Memory B cell (primary cell): ENCODE measurements at regions not wholly inside any gene's neighbourhood (a gene's known extent, or its start where the extent isn't known, plus 50 kb on each side); places are given as distances from the start of the nearest gene placed in this dataset.

Experiments used
- ATAC-seq: fragments of 150-1000 bp; cut with Tn5 transposase; 2 replicates; pipeline ENCODE4 v1.10.0; 2021; ENCODE audit warnings: low read depth, mild to moderate bottlenecking, moderate library complexity
- DNase-seq, 2 donors: peaks; one replicate each; pipeline ENCODE4 v3.0.0; 2022; ENCODE audit warnings: low spot score in 2 of 2
- H3K27ac Mint-ChIP-seq: one replicate; pipeline ENCODE4 v1.8.0; 2022; ENCODE audit warnings: mild to moderate bottlenecking, moderate library complexity, mixed read lengths
- H3K27me3 Mint-ChIP-seq: one replicate; pipeline ENCODE4 v1.8.0; 2022; ENCODE audit warnings: mixed read lengths
- H3K36me3 Mint-ChIP-seq: one replicate; pipeline ENCODE4 v1.8.0; 2022; ENCODE audit warnings: mild to moderate bottlenecking, mixed read lengths
- H3K4me1 Mint-ChIP-seq: one replicate; pipeline ENCODE4 v1.8.0; 2022; ENCODE audit warnings: mixed read lengths
- H3K4me3 Mint-ChIP-seq: one replicate; pipeline ENCODE4 v1.8.0; 2022; ENCODE audit warnings: mild to moderate bottlenecking, moderate library complexity, mixed read lengths
- H3K9me3 Mint-ChIP-seq: one replicate; pipeline ENCODE4 v1.8.0; 2022; ENCODE audit warnings: mixed read lengths

GRCh38 chr20:21867811-21868210 is 162.3 kb downstream of the PAX1 start:
- Mint-ChIP-seq H3K36me3 (no peaks in the 10 kb centered on the region), H3K9me3 (peaks cover 5% of the 10 kb centered on the region), H3K27ac (no peak overlapping the region), H3K27me3 (no peaks in the 10 kb centered on the region), H3K4me1 (no peaks in the 10 kb centered on the region), H3K4me3 (no peak overlapping the region)
- ATAC-seq = no peak
- no peak for DNase-seq

GRCh38 chr20:21867353-21867752 is 161.9 kb downstream of the PAX1 start:
- Mint-ChIP-seq H3K4me1 (no peaks in the 10 kb centered on the region), H3K27ac (no peak overlapping the region), H3K36me3 (no peaks in the 10 kb centered on the region), H3K4me3 (no peak overlapping the region), H3K9me3 (peaks cover 6% of the 10 kb centered on the region), H3K27me3 (no peaks in the 10 kb centered on the region)
- DNase-seq = no peak
- ATAC-seq = no peak

GRCh38 chr20:21862956-21863355 is 157.5 kb downstream of the PAX1 start:
- Mint-ChIP-seq H3K4me3 (no peak overlapping the region), H3K9me3 (peaks cover 11% of the 10 kb centered on the region)

GRCh38 chr20:21862259-21862946 is 156.9 kb downstream of the PAX1 start:
- H3K27me3 Mint-ChIP-seq = no peaks in the 10 kb centered on the region
- peaks cover 13% of the 10 kb centered on the region for H3K9me3 Mint-ChIP-seq

More at GRCh38 chr20:21862956-21863355, 157.5 kb downstream of the PAX1 start:
- no peak overlapping the region for H3K27ac Mint-ChIP-seq
- no peaks in the 10 kb centered on the region for H3K27me3 Mint-ChIP-seq
- H3K4me1 Mint-ChIP-seq = no peaks in the 10 kb centered on the region
- no peak for DNase-seq
- ATAC-seq = no peak
- H3K36me3 Mint-ChIP-seq = no peaks in the 10 kb centered on the region

GRCh38 chr20:21840991-21841390 is 135.5 kb downstream of the PAX1 start:
- no peak for ATAC-seq
- Mint-ChIP-seq H3K27me3 (no peaks in the 10 kb centered on the region), H3K27ac (no peak overlapping the region), H3K9me3 (peaks cover 5% of the 10 kb centered on the region), H3K36me3 (no peaks in the 10 kb centered on the region), H3K4me1 (no peaks in the 10 kb centered on the region), H3K4me3 (no peak overlapping the region)
- DNase-seq = no peak

More at GRCh38 chr20:21862259-21862946, 156.9 kb downstream of the PAX1 start:
- H3K27ac Mint-ChIP-seq = no peak overlapping the region
- no peaks in the 10 kb centered on the region for H3K36me3 Mint-ChIP-seq
- H3K4me3 Mint-ChIP-seq = no peak overlapping the region
- DNase-seq = no peak
- no peaks in the 10 kb centered on the region for H3K4me1 Mint-ChIP-seq
- no peak for ATAC-seq

GRCh38 chr20:21839982-21840381 is 134.5 kb downstream of the PAX1 start:
- H3K27ac Mint-ChIP-seq = no peak overlapping the region
- no peaks in the 10 kb centered on the region for H3K4me1 Mint-ChIP-seq
- no peak overlapping the region for H3K4me3 Mint-ChIP-seq
- DNase-seq (no peak), ATAC-seq (no peak)
- peaks cover 3% of the 10 kb centered on the region for H3K9me3 Mint-ChIP-seq
- H3K27me3 Mint-ChIP-seq = no peaks in the 10 kb centered on the region
- no peaks in the 10 kb centered on the region for H3K36me3 Mint-ChIP-seq

GRCh38 chr20:21836346-21836745 is 130.9 kb downstream of the PAX1 start:
- no peaks in the 10 kb centered on the region for H3K36me3 Mint-ChIP-seq
- H3K4me3 Mint-ChIP-seq = no peak overlapping the region
- DNase-seq (no peak), ATAC-seq (no peak)
- H3K4me1 Mint-ChIP-seq = no peaks in the 10 kb centered on the region
- H3K9me3 Mint-ChIP-seq = peaks cover 5% of the 10 kb centered on the region
- H3K27me3 Mint-ChIP-seq = no peaks in the 10 kb centered on the region
- no peak overlapping the region for H3K27ac Mint-ChIP-seq

- DNase-seq (no peak), ATAC-seq (no peak)
- no peaks in the 10 kb centered on the region for H3K4me1 Mint-ChIP-seq
- H3K36me3 Mint-ChIP-seq = no peaks in the 10 kb centered on the region
- H3K9me3 Mint-ChIP-seq = peaks cover 5% of the 10 kb centered on the region
- no peak overlapping the region for H3K27ac Mint-ChIP-seq
- H3K4me3 Mint-ChIP-seq = no peak overlapping the region
- no peaks in the 10 kb centered on the region for H3K27me3 Mint-ChIP-seq
Observed at GRCh38 chr20:21835042-21835441, 129.6 kb downstream of the PAX1 start.

GRCh38 chr20:21832442-21833385 is 127.2 kb downstream of the PAX1 start:
- no peak overlapping the region for H3K4me3 Mint-ChIP-seq
- H3K27me3 Mint-ChIP-seq = no peaks in the 10 kb centered on the region
- H3K4me1 Mint-ChIP-seq = no peaks in the 10 kb centered on the region
- no peak for DNase-seq
- no peak for ATAC-seq
- H3K9me3 Mint-ChIP-seq = peaks cover 5% of the 10 kb centered on the region
- no peaks in the 10 kb centered on the region for H3K36me3 Mint-ChIP-seq
- H3K27ac Mint-ChIP-seq = no peak overlapping the region

GRCh38 chr20:21826976-21827375 is 121.5 kb downstream of the PAX1 start:
- H3K27me3 Mint-ChIP-seq = no peaks in the 10 kb centered on the region
- ATAC-seq (no peak), DNase-seq (no peak)
- H3K4me1 Mint-ChIP-seq = no peaks in the 10 kb centered on the region
- no peak overlapping the region for H3K4me3 Mint-ChIP-seq
- H3K36me3 Mint-ChIP-seq = no peaks in the 10 kb centered on the region
- H3K9me3 Mint-ChIP-seq = no peaks in the 10 kb centered on the region
- H3K27ac Mint-ChIP-seq = no peak overlapping the region

- Mint-ChIP-seq H3K4me3 (no peak overlapping the region), H3K9me3 (no peaks in the 10 kb centered on the region), H3K27ac (no peak overlapping the region), H3K27me3 (no peaks in the 10 kb centered on the region), H3K4me1 (no peaks in the 10 kb centered on the region), H3K36me3 (no peaks in the 10 kb centered on the region)
- ATAC-seq (no peak), DNase-seq (no peak)
Observed at GRCh38 chr20:21821358-21821757, 115.9 kb downstream of the PAX1 start.

GRCh38 chr20:21820688-21821087 is 115.2 kb downstream of the PAX1 start:
- H3K4me3 Mint-ChIP-seq = no peak overlapping the region
- no peaks in the 10 kb centered on the region for H3K27me3 Mint-ChIP-seq
- ATAC-seq (no peak), DNase-seq (no peak)
- no peak overlapping the region for H3K27ac Mint-ChIP-seq
- no peaks in the 10 kb centered on the region for H3K9me3 Mint-ChIP-seq
- no peaks in the 10 kb centered on the region for H3K4me1 Mint-ChIP-seq
- H3K36me3 Mint-ChIP-seq = no peaks in the 10 kb centered on the region

GRCh38 chr20:21820045-21820444 is 114.6 kb downstream of the PAX1 start:
- Mint-ChIP-seq H3K36me3 (no peaks in the 10 kb centered on the region), H3K4me3 (no peak overlapping the region), H3K27me3 (no peaks in the 10 kb centered on the region), H3K4me1 (no peaks in the 10 kb centered on the region), H3K27ac (no peak overlapping the region), H3K9me3 (no peaks in the 10 kb centered on the region)
- DNase-seq = no peak
- no peak for ATAC-seq

GRCh38 chr20:21812379-21812778 is 106.9 kb downstream of the PAX1 start:
- H3K9me3 Mint-ChIP-seq = peaks cover 5% of the 10 kb centered on the region
- DNase-seq = no peak
- peaks cover 1% of the 10 kb centered on the region for H3K27me3 Mint-ChIP-seq
- ATAC-seq = no peak
- H3K27ac Mint-ChIP-seq = no peak overlapping the region
- no peaks in the 10 kb centered on the region for H3K36me3 Mint-ChIP-seq
- H3K4me1 Mint-ChIP-seq = no peaks in the 10 kb centered on the region
- no peak overlapping the region for H3K4me3 Mint-ChIP-seq
